Stimulated activated CD4-positive, alpha-beta T cell treated with anti-CD3 and anti-CD28 coated beads, Interleukin-1b, Interleukin-23, amount 100 ng/mL, for 1 hour (primary cell): ENCODE measurements at regions not wholly inside any gene's neighbourhood (a gene's known extent, or its start where the extent isn't known, plus 50 kb on each side); places are given as distances from the start of the nearest gene placed in this dataset.
"Not testable (repeated sequence)": the region's sequence is repeated elsewhere in the genome, so short reads cannot be mapped to it uniquely, and the experiment has no call there.

ENCODE experiments used
- DNase-seq, 2 donors: peaks; one replicate each; pipeline ENCODE4 v3.0.0-alpha.2; 2020; ENCODE audit warnings: low read depth in 2 of 2

DNA sequence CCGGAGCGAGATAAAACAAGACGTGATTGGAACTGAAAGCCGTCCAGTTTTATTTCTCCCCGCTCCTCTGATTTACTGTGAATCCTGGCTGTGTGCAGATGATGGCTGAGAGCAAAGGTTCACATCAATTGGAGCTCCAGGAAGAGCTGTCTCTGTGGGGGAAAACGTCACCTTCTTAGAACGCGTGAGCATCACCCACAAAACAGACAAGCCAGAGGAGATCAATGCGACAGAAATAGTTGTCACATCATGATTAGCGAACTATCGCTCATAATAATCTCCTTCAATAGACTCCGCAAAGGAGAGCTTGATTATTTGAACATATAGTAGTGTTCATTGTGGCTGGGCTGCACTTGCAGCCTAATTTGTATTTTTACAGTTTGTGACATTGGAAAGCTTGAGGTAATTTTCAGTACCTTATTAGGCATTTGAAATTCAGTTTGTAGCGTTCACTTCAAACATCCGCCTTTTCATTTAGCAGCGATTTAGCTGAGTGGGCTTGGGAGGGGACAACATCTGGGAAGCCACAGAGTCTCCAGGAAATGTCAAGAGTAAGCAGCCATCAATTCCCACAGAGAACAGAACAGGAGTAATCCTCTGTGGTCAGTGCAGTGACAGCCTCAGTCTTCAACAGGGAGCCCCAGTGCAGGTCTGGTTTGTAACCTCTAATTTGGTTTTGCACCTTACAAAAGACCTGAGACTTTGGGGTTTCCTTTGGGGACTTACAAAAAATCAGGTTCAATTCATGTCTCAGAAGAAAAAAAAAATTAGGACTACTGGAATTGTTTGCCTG, 276.8 kb upstream of the PFKP start:
- no peak for DNase-seq

DNA sequence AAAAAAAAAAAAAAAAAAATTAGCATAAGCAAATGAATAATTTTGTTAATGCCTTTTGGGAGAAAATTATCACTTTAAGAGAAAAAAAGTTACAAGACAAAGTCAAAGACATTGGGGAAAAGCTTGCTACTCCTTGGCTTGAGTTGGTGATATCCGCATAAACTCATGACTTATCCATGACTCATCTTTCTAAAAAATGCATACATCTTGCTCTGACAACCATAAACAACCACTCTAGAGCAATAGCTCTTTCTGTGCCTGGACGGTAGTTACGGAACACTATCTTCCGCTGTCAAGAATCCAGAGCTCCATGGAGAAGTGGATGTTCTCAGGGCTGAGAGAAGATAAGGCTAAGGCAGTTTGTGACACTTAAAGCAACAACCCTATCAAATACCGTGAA, 281.1 kb upstream of the PFKP start:
- no peak for DNase-seq

DNA sequence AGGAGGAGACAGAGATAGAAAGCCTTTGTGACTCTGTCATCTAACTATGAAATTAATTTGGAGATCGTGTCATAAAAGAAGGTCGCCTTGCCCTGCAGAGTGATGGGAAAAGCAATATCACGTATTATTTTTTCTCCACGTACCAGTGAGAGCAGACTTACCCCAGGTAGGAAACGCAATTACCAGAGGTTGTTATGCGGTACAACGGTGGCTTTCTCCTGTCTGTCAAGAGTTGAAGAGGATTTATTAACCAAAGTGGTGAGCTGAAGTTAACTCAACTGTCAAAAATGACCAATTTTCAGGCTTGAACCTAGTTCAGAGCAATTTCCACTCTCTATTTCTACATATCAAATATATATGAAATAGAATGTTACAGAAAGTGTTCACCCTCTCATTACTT, 282.6 kb upstream of the PFKP start:
- no peak for DNase-seq

DNA sequence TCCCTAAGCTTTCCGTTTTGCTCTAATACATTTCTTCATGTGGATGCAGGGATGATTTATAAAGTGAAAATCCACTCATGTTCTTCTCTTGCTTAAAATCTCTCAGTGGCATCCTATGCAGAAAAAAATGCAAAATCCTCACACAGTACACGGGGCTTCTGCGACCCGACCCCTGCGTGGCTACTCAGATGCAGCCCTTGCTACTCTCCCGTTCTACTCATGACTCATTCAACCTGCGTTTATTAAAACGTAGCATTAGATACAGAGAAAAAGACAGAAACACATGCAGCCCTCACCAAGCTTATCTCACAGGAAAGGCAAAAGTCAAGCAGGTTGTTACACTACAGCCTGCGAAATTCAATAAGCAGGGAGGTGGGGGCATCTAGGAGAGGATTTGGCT, 284.4 kb upstream of the PFKP start:
- no peak for DNase-seq

DNA sequence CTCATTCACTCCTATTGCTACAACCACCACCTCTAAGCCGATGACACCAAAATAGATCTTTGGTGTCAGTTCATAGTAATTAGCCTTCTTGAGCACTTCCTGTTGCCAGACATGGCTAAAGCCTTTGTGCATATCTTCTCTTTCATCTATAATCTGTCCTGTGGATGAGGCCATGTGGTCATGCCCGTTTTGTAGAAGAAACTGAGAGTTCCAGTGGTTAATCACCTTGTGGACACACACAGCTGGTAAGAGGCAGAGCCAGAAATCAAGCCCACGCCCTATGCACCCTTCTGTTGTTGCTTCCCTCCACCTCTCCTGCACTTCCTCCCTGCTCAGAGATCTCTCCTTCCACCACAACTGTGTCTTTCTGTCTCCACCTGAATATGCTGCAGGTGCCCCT, 285.1 kb upstream of the PFKP start:
- no peak for DNase-seq

DNA sequence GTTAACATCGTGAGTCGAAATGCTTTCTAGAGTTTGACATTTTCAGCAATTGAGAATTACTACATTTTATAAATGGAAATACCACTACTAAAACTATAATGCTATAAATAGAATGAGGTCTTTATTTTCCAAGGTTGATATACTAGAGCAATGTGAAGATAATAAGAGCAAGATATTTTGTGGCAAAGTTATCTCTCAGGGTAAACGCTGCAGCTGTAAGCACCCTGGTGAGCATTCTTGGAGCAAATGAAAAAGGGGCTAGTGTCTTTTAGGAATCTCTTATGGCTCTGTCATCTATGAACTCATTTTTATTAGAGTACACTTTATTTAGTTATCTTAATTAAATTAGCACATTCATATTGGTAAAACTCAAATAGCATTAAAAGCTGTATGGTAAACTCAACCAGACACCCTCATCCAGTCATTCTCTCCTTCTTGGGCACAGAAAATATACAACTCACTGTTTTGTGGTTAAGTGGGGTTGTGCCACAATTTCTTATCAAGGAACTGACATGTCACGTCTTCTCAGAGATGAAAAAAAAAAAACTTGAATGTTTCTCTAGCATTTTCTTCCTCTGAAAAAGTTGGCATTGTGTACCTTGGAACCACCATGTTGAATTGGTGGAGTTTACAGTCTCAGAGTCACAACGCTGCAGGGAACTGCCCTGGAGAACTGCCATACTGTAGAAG, 289.5 kb upstream of the PFKP start:
- no peak for DNase-seq

DNA sequence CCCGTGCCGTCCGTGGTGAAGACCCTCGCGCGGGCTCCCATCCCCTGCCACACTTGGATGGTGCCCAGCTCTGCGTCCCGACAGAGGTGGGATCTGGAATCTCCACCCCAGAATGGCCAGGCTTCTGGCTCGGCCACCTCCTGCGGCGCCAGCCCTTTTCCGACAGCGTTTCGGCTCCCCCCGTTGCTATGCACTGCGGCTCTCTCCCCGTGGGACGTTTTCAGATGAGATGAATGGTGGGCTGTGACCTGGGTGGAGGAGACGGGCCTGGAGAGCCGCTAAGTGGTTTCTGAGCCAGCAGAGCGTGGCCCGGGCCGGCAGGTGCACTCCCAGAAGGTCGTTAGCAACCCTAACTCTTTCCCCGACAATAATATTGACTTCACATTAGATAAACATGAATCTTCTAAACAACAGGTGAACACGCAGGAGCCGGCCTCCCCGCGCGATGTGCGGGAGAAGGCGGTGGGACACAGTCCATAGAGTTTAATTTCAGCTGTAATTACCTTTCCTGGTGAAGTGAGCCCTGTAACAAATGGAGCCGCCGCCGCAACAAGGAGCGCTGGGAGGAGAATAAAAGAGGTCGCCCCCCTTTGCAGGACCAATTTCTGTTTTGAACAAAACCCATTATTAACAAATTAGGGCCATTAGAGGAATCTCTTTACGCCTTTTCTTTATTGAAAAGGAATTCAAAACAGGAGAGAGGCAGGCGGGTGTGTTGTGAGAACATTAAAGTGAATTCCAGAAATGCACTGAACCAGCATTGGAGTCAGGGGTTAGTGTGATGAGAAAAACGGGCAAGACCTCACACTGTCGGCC, 294.3 kb upstream of the PFKP start:
- DNase-seq: no peak

DNA sequence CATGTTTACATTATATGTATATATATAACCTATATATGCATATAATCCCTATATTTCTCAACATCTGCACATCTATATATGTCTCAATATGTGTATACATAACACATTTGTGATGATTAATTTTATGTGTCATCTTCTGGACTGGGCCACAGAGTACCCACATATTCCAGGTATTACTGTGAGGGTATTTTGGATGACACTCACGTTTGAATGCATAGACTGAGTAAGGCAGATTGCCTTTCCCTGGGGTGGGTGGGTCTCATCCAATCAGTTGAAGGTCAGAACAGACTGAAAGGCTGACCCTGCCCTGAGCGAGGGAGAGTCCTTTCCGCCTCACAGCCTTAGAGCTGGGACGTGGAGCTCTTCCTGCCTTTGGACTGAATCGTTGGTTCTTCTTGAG, 295.2 kb upstream of the PFKP start:
- DNase-seq: no peak

DNA sequence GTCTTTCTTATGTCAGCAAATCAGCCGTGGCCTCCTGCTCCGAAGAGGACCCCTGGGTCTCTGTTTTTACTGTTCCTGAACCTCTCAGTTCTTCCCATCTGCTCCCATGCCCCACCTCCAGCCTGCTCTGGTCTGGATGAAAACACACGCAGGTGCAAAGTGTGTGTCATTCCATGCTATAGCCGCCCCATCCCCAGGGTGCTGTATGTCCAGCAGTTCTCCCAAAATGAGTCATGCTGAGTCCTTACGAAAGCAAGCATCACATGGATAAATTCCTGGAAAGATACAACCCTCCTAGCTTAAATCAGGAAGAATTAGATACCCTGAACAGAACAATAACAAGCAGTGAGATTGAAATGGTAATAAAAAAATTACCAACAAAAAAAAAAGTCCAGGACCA, 300.1 kb upstream of the PFKP start:
- DNase-seq: not testable (repeated sequence)

DNA sequence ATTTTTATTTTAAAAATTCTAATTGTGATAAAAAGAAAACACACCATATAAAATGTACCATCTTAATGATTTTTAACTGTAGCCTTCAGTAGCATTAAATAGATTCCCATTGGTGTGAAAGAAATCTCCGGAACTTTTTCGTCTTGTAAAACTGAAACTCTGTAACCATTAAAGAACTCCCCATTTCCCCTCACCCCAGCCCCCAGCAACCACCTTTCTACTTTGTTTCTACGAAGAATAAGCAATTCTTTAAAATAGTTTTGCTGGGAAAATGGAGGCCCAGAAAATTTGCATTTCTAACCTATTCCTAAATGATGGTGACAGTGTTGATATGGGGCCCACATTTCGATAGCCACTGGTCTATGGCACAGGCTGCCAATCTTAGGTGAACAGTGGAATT, 305.4 kb upstream of the PFKP start:
- DNase-seq: no peak

DNA sequence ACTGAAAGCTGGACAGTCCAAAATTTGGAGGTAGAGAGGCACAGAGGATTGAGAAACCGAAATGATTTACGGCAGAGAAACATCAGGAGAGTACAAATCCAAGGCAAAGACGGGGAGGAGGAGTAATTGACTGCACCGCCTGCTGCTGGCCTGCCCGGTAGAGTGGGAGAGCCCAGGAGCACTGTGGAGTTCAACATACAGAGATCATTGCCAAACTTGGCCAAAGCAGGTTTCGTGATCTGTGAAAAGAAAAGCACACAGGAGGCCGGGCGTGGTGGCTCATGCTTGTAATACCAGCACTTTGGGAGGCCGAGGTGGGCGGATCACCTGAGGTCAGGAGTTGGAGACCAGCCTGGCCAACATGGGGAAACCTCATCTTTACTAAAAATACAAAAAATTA, 306.0 kb upstream of the PFKP start:
- no peak for DNase-seq

DNA sequence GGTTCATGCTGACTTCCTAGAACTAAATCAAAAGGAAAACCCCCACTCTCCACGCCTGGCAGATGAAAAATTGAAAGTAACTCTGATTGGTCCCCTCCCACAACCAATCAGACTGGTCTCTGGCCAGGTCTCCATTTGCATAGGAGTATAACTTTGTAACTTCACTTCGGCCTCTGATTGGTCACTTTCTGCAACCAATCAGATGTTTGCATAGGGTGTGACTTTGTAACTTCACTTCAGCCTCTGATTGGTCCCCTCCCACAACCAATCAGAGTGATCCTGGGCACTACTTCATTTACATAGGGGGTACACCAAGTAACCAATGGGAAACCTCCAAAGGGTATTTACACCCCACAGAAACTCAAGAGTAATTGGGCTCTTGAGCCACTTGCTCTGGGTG, 306.6 kb upstream of the PFKP start:
- DNase-seq: no peak

DNA sequence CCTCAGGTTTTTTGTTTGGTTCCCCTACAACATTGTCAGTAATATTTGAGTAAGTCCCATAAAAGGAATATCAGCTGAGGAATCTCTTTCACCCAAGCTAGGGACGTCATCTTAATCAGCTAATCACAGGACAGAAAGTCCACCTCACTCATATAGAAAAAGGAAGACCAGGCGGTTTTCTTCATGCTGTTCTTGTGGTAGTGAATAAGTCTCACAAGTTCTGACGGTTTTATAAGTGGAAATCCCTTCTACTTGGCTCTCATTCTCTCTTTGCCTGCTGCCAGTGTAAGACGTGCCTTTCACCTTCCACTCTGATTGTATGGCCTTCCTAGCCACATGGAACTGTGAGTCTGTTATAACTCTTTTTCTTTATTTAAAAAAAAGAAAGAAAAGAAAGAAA, 308.1 kb upstream of the PFKP start:
- DNase-seq: no peak

DNA sequence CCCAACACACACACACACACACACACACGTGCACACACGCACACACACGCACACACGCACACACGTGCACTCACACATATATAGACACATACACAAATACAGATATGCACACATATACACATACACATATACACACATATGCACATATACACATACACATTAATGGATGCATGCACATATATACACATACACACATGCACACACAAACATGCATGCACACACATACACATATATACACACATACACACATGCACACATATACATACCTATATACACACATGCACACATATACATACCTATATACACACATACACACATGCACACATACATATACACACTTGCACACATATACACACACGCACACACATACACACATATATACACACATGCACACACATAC, 312.4 kb upstream of the PFKP start:
- DNase-seq: no peak

DNA sequence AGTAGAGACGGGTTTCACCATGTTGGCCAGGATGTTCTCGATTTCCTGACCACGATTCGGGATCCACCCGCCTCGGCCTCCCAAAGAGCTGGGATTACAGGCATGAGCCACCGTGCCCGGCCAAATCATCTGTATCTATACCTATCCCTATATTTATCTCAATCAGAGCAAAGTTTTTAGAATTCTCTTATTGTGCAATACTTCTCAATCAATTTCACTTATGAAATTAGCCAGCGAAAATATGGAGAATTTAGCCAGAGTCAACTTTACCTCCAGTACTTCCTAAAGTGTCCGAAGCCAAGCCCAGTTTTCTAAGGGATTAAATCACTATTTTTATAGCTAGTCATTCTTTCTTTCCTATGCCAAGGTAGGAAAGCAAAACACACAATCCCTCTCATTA, 319.1 kb upstream of the PFKP start:
- DNase-seq: no peak

DNA sequence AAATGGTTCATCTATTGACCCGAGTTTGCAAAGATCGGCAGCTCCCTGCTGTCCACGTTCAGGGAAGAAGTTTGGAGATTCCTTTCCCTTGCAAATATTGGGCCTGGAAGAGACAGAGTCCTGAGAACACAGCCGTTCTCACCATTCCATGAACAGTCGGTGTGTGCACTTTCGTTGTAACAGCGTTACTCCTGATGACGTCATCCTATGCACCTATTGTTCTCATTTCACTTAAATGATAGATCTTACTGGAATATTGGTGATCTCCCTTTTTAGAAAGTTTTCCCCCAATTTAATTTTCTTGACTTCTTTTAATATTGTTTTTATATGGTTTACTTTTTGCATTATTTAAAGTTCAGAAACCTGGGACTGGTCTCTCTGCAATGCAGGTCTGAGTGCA, 320.7 kb upstream of the PFKP start:
- DNase-seq: no peak

DNA sequence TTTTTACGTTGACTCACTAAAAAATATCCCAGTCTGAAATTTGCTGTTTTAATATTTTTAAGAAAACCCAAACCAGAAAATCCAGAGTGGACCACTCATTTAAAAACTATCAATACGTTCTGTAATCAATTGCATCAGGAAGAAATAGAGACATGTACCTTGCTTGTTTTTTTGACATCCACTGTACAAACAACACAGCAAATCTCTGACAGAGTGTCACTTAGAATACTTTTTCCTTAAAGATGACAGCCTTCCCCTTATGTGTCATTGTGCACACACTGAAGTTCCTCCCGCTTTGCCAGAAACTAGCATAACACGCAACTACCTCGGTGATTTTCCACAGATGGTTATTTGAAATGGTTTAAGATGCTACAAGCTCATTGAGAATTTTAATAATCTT, 321.7 kb upstream of the PFKP start:
- DNase-seq: no peak

DNA sequence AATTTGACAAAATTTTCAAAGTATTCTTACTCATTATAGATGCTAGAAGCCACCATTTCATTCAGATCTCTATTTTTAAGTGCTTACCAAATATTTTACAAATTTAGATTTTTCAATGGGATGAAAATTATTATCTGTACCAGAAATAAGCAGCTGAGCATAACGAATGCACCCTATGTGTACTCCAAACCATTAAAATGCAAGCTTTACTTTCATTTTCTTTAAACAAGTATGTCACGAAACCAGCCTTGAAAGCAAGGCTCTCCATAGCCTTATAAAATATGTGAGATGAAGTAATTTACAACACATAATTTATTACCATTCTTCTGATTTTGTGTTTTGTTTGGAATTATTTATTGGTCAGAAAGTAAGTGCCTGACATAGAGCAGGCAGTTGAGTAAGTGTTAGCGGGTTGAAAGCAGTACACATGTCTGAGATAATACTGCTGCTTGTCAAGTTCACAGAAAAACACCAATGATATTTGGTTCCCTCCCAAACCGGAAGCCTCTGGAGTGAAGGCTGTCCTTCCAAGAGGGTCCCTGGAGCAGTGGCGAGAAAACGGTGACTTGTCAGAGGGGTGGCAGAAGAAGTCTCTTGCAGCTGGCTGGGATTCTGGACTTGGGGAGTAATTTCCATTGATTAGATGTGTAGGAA, 322.7 kb upstream of the PFKP start:
- no peak for DNase-seq

DNA sequence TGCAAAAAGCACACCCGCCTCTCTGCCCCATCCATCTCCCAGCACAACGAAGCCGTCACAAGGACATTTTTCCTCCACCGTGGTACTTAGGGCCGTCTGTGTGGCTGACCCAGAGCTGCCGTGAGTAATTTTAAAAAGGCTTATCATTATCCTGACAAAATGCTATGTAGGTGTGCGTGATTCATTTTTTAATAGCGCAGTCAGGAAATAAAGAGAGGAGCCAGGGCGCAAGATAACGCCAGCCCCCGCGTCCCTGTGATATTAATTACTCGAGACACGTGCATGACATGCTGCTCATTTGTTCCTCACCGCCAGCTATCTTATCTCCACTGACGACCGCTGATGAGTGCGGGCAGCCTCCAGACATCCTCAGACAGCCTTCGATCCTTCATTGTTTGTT, 332.7 kb upstream of the PFKP start:
- no peak for DNase-seq

DNA sequence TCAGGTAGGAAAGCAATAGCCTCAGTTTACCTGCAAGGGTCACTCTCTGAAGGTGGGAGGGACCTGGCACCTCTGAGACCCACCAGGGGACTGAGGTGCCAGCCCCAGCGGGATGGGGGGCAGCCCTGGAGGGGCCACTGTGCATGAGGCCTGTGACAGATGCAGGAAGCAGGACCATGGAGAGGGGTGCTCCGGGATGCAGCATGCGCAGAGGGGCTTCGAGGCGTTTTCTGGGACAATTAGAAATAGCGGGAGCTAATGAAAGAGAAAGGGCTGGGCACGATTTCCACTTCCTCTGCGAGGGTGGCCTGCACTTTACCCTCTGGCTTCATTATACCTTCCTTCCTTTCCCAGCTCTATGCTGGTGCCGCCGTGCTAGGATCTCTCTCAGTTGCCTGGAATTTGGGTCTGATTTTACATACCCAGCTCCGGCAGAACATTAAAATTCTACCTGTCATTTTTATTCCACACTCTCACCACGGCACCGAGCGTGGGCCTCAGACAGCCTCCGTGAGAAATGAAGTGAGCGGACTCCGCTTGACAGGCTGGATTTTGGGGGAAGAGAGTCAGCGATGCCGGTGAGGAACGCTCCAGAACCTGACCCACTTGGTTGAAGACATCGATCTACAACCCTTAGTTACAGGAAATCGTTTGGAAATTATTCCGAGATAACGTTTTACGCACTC, 333.9 kb upstream of the PFKP start:
- no peak for DNase-seq

DNA sequence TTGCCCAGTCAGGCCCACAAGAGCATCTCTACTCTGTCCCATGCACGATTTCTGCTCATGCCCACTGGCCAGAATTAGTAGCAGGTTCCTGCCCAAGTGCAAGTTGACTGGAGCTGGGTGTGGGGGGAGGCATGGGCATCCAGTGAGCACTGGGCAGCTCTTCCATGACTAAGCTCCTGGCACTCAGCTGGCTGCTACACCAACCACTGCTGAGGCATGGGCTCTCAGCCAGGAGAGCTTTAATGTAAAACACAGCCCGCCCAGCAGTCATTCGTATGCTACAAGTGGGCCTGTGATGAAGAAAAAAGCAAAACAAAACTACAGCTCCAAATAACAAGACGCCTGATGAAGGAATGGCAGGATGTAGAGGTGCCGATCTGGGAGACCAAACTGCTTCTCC, 335.4 kb upstream of the PFKP start:
- no peak for DNase-seq

DNA sequence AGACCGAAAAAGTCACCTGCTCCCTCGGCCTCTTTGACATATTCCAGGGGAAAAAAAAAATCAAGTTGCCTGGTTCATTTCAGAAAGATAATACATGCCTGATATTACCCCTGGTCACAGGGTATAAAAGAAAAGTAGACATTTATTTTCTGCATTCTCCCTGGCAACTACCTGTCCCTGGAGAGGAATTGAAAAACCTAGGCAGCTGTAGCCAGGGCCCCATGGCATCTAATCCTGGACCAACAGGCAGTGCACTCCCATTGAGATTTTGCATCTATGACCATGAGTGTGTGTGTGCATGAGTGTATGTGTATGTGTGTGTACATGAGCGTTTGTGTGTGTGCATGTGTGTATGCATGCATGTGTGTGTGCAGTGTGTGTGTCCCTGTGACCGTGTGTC, 338.2 kb upstream of the PFKP start:
- no peak for DNase-seq
